DND-41 (cell line): ENCODE measurements at regions not wholly inside any gene's neighbourhood (a gene's known extent, or its start where the extent isn't known, plus 50 kb on each side); places are given as distances from the start of the nearest gene placed in this dataset.

Experiments
- ATAC-seq: fragments of 200-7000 bp; cut with Tn5 transposase; 3 replicates; pipeline ENCODE4 v1.9.1; 2021; ENCODE audit warnings: low read depth; ENCODE audit not compliant: insufficient read depth
- DNase-seq: peaks from one replicate; pipeline ENCODE4 v3.0.0-alpha.2; 2020
- H2AFZ ChIP-seq: 2 replicates; pipeline ENCODE4 v1.6.0; 2012; ENCODE audit warnings: low read depth, low read length
- H3K27ac ChIP-seq: 2 replicates; pipeline ENCODE4 v1.5.1; 2012; ENCODE audit warnings: low read length, inconsistent platforms
- H3K27me3 ChIP-seq: fragments of 200-600 bp; sonication (generic); 2 replicates; pipeline ENCODE4 v1.6.0; 2012; ENCODE audit warnings: low read length, mild to moderate bottlenecking, inconsistent platforms; ENCODE audit not compliant: insufficient read depth, poor library complexity
- H3K36me3 ChIP-seq: 2 replicates; pipeline ENCODE4 v1.5.1; 2012; ENCODE audit warnings: low read length, inconsistent platforms; ENCODE audit not compliant: insufficient read depth
- H3K4me1 ChIP-seq: 2 replicates; pipeline ENCODE4 v1.5.1; 2012; ENCODE audit warnings: mild to moderate bottlenecking, low read length; ENCODE audit not compliant: insufficient read depth
- H3K4me2 ChIP-seq: 2 replicates; pipeline ENCODE4 v1.6.0; 2012; ENCODE audit warnings: mild to moderate bottlenecking, moderate library complexity, low read length, inconsistent platforms; ENCODE audit not compliant: insufficient read depth
- H3K4me3 ChIP-seq, 2 experiments: fragments of 200-600 bp in 1 of 2; shearing (Covaris generic) in 1 of 2; 2 replicates each; pipeline ENCODE4 v1.5.1; 2012 to 2016; ENCODE audit warnings: inconsistent platforms in 2 of 2, low read length in 2 of 2, mild to moderate bottlenecking in 2 of 2, low read depth in 1 of 2, moderate library complexity in 1 of 2
- H3K79me2 ChIP-seq: 2 replicates; pipeline ENCODE4 v1.6.0; 2012; ENCODE audit warnings: low read length, inconsistent platforms; ENCODE audit not compliant: insufficient read depth
- H3K9ac ChIP-seq: 2 replicates; pipeline ENCODE4 v1.6.0; 2012; ENCODE audit warnings: low read depth, mild to moderate bottlenecking, inconsistent platforms, low read length, moderate library complexity
- H3K9me3 ChIP-seq: 2 replicates; pipeline ENCODE4 v1.5.1; 2012; ENCODE audit warnings: low read length, moderate library complexity, mild to moderate bottlenecking, inconsistent platforms; ENCODE audit not compliant: insufficient read depth, severe bottlenecking
- H4K20me1 ChIP-seq: 2 replicates; pipeline ENCODE4 v1.6.0; 2012; ENCODE audit warnings: low read length; ENCODE audit not compliant: insufficient read depth
- CTCF ChIP-seq: IDR thresholded peaks from 2 replicates; pipeline ENCODE4 v1.5.1; 2012; ENCODE audit warnings: borderline replicate concordance, low read length, moderate library complexity, mild to moderate bottlenecking; ENCODE audit not compliant: poor library complexity, severe bottlenecking; ENCODE audit errors: extremely low read depth
- EZH2 ChIP-seq: IDR thresholded peaks from 3 replicates; pipeline ENCODE4 v1.6.1; 2012; ENCODE audit warnings: borderline replicate concordance, low read depth, mild to moderate bottlenecking, moderate library complexity, low read length, inconsistent platforms; ENCODE audit not compliant: severe bottlenecking

- Histone ChIP-seq H3K27ac (no peak overlapping the region), H3K79me2 (no peaks in the 10 kb centered on the region), H4K20me1 (no peaks in the 10 kb centered on the region), H3K4me3 (no peak overlapping the region), H3K27me3 (peaks cover 17% of the 10 kb centered on the region), H3K9me3 (no peaks in the 10 kb centered on the region), H3K4me1 (no peaks in the 10 kb centered on the region), H2AFZ (no peak overlapping the region), H3K4me2 (no peak overlapping the region), H3K9ac (no peak overlapping the region), H3K36me3 (no peaks in the 10 kb centered on the region)
- TF ChIP-seq CTCF, result no peak
- TF ChIP-seq EZH2, result no peak
- DNase-seq (no peak), ATAC-seq (no peak)
Observed at GRCh38 chr1:116203181-116203723, 92.1 kb downstream of the MAB21L3 start.

- TF ChIP-seq CTCF (no peak), EZH2 (no peak)
- Histone ChIP-seq H4K20me1 (no peaks in the 10 kb centered on the region), H3K36me3 (no peaks in the 10 kb centered on the region), H3K79me2 (no peaks in the 10 kb centered on the region), H3K9ac (no peak overlapping the region), H2AFZ (no peak overlapping the region), H3K4me2 (no peak overlapping the region), H3K27me3 (peaks cover 17% of the 10 kb centered on the region), H3K27ac (no peak overlapping the region), H3K9me3 (no peaks in the 10 kb centered on the region), H3K4me3 (no peak overlapping the region), H3K4me1 (no peaks in the 10 kb centered on the region)
- no peak for ATAC-seq
- no peak for DNase-seq
Observed at GRCh38 chr1:116203920-116204319, 92.7 kb downstream of the MAB21L3 start.

- no peaks in the 10 kb centered on the region for H3K36me3 ChIP-seq
- peaks cover 8% of the 10 kb centered on the region for H3K27me3 ChIP-seq
- H3K27ac ChIP-seq, result no peak overlapping the region
- H3K9me3 ChIP-seq, result no peaks in the 10 kb centered on the region
- ATAC-seq, result no peak
- H3K4me2 ChIP-seq, result no peak overlapping the region
- no peak for DNase-seq
- H3K9ac ChIP-seq, result no peak overlapping the region
- no peaks in the 10 kb centered on the region for H3K4me1 ChIP-seq
- H2AFZ ChIP-seq, result no peak overlapping the region
- no peaks in the 10 kb centered on the region for H4K20me1 ChIP-seq
- no peaks in the 10 kb centered on the region for H3K79me2 ChIP-seq
- TF ChIP-seq EZH2, result no peak
- TF ChIP-seq CTCF, result no peak
- H3K4me3 ChIP-seq, result no peak overlapping the region
Observed at GRCh38 chr1:116205941-116206679, 94.9 kb downstream of the MAB21L3 start.
